Hematopoietic multipotent progenitor cell treated with erythropoietin and hydrocortisone succinate and interleukin-3 and kit ligand, for 6 days (in vitro differentiated cells): ENCODE measurements at regions not wholly inside any gene's neighbourhood (a gene's known extent, or its start where the extent isn't known, plus 50 kb on each side); places are given as distances from the start of the nearest gene placed in this dataset.

ENCODE experiments used
- DNase-seq: peaks from one replicate; pipeline ENCODE4 v3.0.0-alpha.2; 2015

DNA sequence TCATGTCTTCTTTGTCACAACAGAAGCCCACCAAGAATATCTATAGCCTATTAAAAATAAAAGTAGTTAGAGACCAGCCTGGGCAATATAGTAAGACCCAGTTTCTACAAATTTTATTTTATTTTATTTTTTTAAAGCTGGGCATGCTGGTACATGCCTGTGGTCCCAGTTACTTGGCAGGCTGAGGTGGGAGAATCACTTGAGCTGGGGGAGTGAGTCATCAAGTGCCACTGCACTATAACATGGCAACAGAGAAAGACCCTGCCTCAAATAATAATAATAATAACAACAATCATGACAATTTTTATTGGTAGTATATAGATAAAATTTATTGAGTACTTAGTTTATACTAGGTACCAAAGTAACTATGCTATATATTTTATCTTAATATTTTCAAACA is 93.0 kb upstream of the NPFFR2 start:
- DNase-seq: no peak

- DNase-seq: peak; percentile 52
These were observed 90.8 kb upstream of the NPFFR2 start for GRCh38 chr4:71941001-71941400.

DNA sequence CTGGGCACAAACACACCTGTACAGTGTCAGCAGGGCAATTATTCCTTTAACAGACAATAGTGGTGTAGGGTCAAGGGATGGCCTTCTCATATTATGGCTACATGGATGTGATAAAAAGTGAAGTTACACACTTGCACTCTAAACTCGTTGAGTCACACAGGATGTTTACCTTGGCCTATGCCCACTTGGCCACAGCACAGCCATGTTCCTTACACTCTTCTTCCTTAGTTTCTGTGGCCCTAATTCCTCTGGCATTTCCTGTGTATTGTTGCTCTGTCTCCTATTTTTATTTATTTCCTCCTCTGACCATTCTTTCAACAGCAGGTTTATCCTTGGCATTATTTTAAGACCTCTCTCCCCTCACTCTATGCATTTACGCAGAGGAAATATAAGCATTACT is 86.8 kb upstream of the NPFFR2 start:
- DNase-seq: no peak

- DNase-seq: no peak
These were observed 86.0 kb upstream of the NPFFR2 start for GRCh38 chr4:71945791-71946190.

DNA sequence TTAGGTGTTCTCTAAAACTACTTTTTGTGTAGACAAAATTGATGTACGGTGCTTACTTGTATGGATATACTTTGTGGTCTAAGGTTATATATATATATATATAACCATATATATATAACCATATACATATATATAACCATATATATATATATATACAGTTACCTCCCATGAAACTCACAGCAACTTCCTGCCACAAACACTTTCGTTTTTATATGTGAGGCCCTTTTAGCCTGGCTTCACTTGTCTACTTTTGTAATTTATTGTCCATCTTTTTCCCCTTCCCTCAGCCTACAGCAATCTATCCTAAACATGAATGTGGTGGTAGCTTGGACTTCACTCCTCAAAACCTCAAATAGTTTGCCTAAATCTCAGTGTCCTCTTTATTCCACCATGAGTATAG is 72.8 kb upstream of the NPFFR2 start:
- no peak for DNase-seq

DNA sequence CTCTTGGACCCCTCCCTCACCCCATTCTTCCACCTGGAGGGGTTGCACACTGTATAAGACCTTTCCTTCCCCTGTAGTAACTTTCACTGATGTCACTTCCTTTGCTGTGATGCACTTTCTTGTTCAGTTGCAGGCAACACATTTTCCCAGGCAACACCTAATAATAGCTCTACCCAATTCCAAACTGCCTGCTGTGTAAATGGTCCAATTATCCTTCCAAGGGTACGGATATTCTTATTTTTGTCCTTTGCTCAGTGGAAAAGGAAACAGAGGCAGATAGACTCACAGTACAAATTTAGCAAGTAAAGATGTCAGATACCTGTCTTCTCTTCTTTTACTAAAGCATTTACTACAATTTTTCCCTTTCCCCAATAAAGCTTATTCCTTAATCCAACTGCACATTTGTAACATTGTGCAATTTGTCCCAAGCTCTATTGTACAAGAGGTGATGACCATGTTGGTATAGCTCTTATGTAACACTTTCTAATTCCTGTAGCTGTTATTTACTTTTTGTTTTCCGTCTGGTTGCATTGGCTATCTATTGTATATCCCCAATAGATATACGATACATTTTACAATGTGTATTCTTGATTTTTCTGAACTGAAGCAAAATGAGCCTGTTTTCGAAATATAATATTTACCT is 69.1 kb upstream of the NPFFR2 start:
- DNase-seq: no peak

GRCh38 chr4:71974681-71975080 is 57.1 kb upstream of the NPFFR2 start:
- no peak for DNase-seq

- DNase-seq: no peak
These were observed 55.3 kb upstream of the NPFFR2 start for GRCh38 chr4:71976523-71976922.

- DNase-seq: no peak
These were observed 53.5 kb upstream of the NPFFR2 start for GRCh38 chr4:71978210-71978835.

GRCh38 chr4:71980976-71981375 is 50.8 kb upstream of the NPFFR2 start:
- DNase-seq: no peak
